WTC11 (cell line): ENCODE measurements at regions not wholly inside any gene's neighbourhood (a gene's known extent, or its start where the extent isn't known, plus 50 kb on each side); places are given as distances from the start of the nearest gene placed in this dataset.
"Not testable (repeated sequence)": the region's sequence is repeated elsewhere in the genome, so short reads cannot be mapped to it uniquely, and the experiment has no call there.

ENCODE experiments used
- ATAC-seq: fragments of 200-7000 bp; cut with Tn5 transposase; 2 replicates; pipeline ENCODE4 v1.10.0; 2021; ENCODE audit warnings: mild to moderate bottlenecking, moderate library complexity
- CTCF ChIA-PET: fragments of 300-600 bp; sonication (Branson Sonifier 250); formaldehyde crosslinking; loops from one replicate; lab custom pipeline; 2021; ENCODE audit warnings: antibody characterized with exemption; lab: Charles Lee
- POLR2A ChIA-PET: fragments of 350-600 bp; sonication (Branson Sonifier 250); formaldehyde crosslinking; loops from one replicate; lab custom pipeline; 2021; ENCODE audit warnings: antibody characterized with exemption; lab: Charles Lee
- DNase-seq: peaks from one replicate; pipeline ENCODE4 v3.0.0; 2021; ENCODE audit warnings: low spot score
- H3K27ac Mint-ChIP-seq: 2 replicates; pipeline ENCODE4 v1.8.0; 2021; ENCODE audit warnings: mixed read lengths
- H3K27me3 Mint-ChIP-seq: 2 replicates; pipeline ENCODE4 v1.8.0; 2021; ENCODE audit warnings: low read depth, mild to moderate bottlenecking, moderate library complexity, mixed read lengths
- H3K36me3 Mint-ChIP-seq: 2 replicates; pipeline ENCODE4 v1.8.0; 2021; ENCODE audit warnings: mixed read lengths
- H3K4me1 Mint-ChIP-seq: 2 replicates; pipeline ENCODE4 v1.8.0; 2022; ENCODE audit warnings: mixed read lengths
- H3K4me3 Mint-ChIP-seq: 2 replicates; pipeline ENCODE4 v1.8.0; 2021; ENCODE audit warnings: mild to moderate bottlenecking, moderate library complexity, mixed read lengths
- H3K9me3 Mint-ChIP-seq: 2 replicates; pipeline ENCODE4 v1.8.0; 2021; ENCODE audit warnings: mixed read lengths
- CREB1 ChIP-seq: sonication (generic); formaldehyde crosslinking; IDR thresholded peaks from 2 replicates; pipeline ENCODE4 v1.8.0; 2023; ENCODE audit warnings: mild to moderate bottlenecking, missing genetic modification reagents
- ETV6 ChIP-seq: sonication (generic); formaldehyde crosslinking; IDR thresholded peaks from 2 replicates; pipeline ENCODE4 v1.8.1; 2022; ENCODE audit warnings: mild to moderate bottlenecking, missing genetic modification reagents
- JAZF1 ChIP-seq: fragments of 250-450 bp; sonication (Bioruptor Pico); IDR thresholded peaks from 2 replicates; pipeline ENCODE4 v1.9.0; 2021; ENCODE audit warnings: moderate library complexity, mild to moderate bottlenecking, inconsistent platforms
- MXD4 ChIP-seq: fragments of 250-450 bp; sonication (Bioruptor Pico); IDR thresholded peaks from 2 replicates; pipeline ENCODE4 v1.8.0; 2021; ENCODE audit warnings: mild to moderate bottlenecking, moderate library complexity, borderline replicate concordance
- PRRX2 ChIP-seq: fragments of 250-450 bp; sonication (Bioruptor Pico); IDR thresholded peaks from 2 replicates; pipeline ENCODE4 v1.8.0; 2021; ENCODE audit warnings: mild to moderate bottlenecking
- SOX15 ChIP-seq: fragments of 250-450 bp; sonication (Bioruptor Pico); IDR thresholded peaks from 2 replicates; pipeline ENCODE4 v1.9.0; 2021; ENCODE audit warnings: mild to moderate bottlenecking
- ZBTB21 ChIP-seq: sonication (generic); formaldehyde crosslinking; IDR thresholded peaks from 2 replicates; pipeline ENCODE4 v1.8.1; 2023; ENCODE audit warnings: mild to moderate bottlenecking, missing genetic modification reagents, borderline replicate concordance
- ZNF263 ChIP-seq: sonication (generic); formaldehyde crosslinking; IDR thresholded peaks from 2 replicates; pipeline ENCODE4 v1.8.1; 2022; ENCODE audit warnings: low read depth, mild to moderate bottlenecking, moderate library complexity, missing genetic modification reagents
- ZNF317 ChIP-seq: sonication (generic); formaldehyde crosslinking; IDR thresholded peaks from 2 replicates; pipeline ENCODE4 v1.8.1; 2023; ENCODE audit warnings: low read depth, mild to moderate bottlenecking, moderate library complexity, missing genetic modification reagents, borderline replicate concordance
- TF ChIP-seq, protein P1 (sequence below): fragments of 250-450 bp; sonication (Bioruptor Pico); IDR thresholded peaks from 2 replicates; pipeline ENCODE4 v1.9.0; 2021; ENCODE audit warnings: mild to moderate bottlenecking, borderline replicate concordance
- TF ChIP-seq, protein P2 (sequence below): sonication (generic); formaldehyde crosslinking; IDR thresholded peaks from 2 replicates; pipeline ENCODE4 v1.8.1; 2022; ENCODE audit warnings: mild to moderate bottlenecking, missing genetic modification reagents, moderate library complexity, borderline replicate concordance
- TF ChIP-seq, protein P3 (sequence below): sonication (generic); formaldehyde crosslinking; IDR thresholded peaks from 2 replicates; pipeline ENCODE4 v1.8.1; 2023; ENCODE audit warnings: mild to moderate bottlenecking, missing genetic modification reagents, moderate library complexity
- TF ChIP-seq, protein P4 (sequence below): sonication (generic); formaldehyde crosslinking; IDR thresholded peaks from 2 replicates; pipeline ENCODE4 v1.8.1; 2022; ENCODE audit warnings: low read depth, missing genetic modification reagents, borderline replicate concordance
- TF ChIP-seq, protein P5 (sequence below): sonication (generic); formaldehyde crosslinking; IDR thresholded peaks from 2 replicates; pipeline ENCODE4 v1.8.1; 2023; ENCODE audit warnings: mild to moderate bottlenecking, missing genetic modification reagents

DNA sequence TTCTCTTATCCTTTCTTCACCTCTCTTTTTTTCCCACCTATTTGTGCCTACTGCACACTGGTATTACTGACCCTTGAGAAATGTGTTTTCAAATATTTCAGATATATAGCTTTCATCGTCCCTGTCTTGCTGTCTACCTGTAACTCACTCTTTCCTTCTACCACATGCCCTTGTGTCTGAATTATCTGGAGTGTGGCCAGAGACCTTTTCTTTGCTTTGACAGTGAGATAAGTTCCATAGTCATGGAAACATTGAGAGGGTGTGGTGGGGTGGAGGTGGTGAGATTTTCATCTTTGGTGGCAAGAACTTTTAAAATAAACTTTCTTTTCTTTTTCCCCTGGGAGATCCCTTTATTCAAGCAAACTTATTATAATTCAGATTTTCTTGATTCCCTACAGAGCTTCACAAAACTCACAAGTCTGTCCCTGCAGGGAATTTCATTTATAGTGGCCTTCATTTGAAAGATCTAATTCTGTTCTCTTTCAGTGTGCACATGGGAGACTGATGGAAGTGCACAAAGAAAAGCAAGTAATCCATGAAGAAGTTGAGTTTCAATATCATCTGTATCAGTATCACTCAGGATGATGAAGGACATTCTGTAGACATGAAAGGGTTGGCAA is 95.7 kb downstream of the SH2D1A start:
- no peaks in the 10 kb centered on the region for H3K27me3 Mint-ChIP-seq
- POLR2A ChIA-PET, result no interaction called here
- no peaks in the 10 kb centered on the region for H3K9me3 Mint-ChIP-seq
- no peak overlapping the region for H3K4me3 Mint-ChIP-seq
- DNase-seq, result no peak
- H3K27ac Mint-ChIP-seq, result no peak overlapping the region
- TF ChIP-seq SOX15 (no peak), MXD4 (CRISPR knock-in tag) (no peak), ZNF263 (CRISPR knock-in tag) (no peak), CREB1 (CRISPR knock-in tag) (no peak), ZNF317 (CRISPR knock-in tag) (no peak), JAZF1 (CRISPR knock-in tag) (no peak), ETV6 (CRISPR knock-in tag) (no peak), PRRX2 (no peak)
- TF ChIP-seq, protein P1, sequence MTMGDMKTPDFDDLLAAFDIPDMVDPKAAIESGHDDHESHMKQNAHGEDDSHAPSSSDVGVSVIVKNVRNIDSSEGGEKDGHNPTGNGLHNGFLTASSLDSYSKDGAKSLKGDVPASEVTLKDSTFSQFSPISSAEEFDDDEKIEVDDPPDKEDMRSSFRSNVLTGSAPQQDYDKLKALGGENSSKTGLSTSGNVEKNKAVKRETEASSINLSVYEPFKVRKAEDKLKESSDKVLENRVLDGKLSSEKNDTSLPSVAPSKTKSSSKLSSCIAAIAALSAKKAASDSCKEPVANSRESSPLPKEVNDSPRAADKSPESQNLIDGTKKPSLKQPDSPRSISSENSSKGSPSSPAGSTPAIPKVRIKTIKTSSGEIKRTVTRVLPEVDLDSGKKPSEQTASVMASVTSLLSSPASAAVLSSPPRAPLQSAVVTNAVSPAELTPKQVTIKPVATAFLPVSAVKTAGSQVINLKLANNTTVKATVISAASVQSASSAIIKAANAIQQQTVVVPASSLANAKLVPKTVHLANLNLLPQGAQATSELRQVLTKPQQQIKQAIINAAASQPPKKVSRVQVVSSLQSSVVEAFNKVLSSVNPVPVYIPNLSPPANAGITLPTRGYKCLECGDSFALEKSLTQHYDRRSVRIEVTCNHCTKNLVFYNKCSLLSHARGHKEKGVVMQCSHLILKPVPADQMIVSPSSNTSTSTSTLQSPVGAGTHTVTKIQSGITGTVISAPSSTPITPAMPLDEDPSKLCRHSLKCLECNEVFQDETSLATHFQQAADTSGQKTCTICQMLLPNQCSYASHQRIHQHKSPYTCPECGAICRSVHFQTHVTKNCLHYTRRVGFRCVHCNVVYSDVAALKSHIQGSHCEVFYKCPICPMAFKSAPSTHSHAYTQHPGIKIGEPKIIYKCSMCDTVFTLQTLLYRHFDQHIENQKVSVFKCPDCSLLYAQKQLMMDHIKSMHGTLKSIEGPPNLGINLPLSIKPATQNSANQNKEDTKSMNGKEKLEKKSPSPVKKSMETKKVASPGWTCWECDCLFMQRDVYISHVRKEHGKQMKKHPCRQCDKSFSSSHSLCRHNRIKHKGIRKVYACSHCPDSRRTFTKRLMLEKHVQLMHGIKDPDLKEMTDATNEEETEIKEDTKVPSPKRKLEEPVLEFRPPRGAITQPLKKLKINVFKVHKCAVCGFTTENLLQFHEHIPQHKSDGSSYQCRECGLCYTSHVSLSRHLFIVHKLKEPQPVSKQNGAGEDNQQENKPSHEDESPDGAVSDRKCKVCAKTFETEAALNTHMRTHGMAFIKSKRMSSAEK, result no peak
- TF ChIP-seq, protein P2, sequence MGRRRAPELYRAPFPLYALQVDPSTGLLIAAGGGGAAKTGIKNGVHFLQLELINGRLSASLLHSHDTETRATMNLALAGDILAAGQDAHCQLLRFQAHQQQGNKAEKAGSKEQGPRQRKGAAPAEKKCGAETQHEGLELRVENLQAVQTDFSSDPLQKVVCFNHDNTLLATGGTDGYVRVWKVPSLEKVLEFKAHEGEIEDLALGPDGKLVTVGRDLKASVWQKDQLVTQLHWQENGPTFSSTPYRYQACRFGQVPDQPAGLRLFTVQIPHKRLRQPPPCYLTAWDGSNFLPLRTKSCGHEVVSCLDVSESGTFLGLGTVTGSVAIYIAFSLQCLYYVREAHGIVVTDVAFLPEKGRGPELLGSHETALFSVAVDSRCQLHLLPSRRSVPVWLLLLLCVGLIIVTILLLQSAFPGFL (CRISPR knock-in tag), result no peak
- TF ChIP-seq, protein P3, sequence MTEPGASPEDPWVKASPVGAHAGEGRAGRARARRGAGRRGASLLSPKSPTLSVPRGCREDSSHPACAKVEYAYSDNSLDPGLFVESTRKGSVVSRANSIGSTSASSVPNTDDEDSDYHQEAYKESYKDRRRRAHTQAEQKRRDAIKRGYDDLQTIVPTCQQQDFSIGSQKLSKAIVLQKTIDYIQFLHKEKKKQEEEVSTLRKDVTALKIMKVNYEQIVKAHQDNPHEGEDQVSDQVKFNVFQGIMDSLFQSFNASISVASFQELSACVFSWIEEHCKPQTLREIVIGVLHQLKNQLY, result no peak
- CTCF ChIA-PET, result no interaction called here
- no peaks in the 10 kb centered on the region for H3K36me3 Mint-ChIP-seq
- H3K4me1 Mint-ChIP-seq, result peaks cover 12% of the 10 kb centered on the region
- ATAC-seq, result no peak

DNA sequence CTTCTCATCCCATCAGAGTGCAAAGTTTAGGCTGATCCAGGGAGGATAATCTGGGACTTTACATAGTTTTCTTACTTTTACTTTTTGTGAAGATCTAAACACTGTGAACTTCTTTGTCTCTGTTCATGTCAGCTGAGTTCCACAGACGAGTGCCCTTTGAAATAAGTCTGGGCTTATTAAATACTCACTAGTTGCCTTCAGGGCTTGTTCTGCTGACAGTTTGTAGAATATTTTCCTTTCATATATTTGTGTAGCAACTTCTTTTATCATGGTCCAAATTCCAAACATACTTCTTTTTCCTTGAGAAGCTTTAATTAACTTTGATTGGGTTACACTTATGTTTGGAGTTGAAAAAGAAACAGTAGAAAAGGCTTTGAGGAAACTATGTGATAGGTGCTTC is 109.6 kb downstream of the SH2D1A start:
- Mint-ChIP-seq H3K4me1 (peaks cover 8% of the 10 kb centered on the region), H3K27me3 (no peaks in the 10 kb centered on the region), H3K36me3 (no peaks in the 10 kb centered on the region), H3K9me3 (no peaks in the 10 kb centered on the region), H3K4me3 (no peak overlapping the region), H3K27ac (no peak overlapping the region)
- ChIA-PET CTCF (no interaction called here), POLR2A (no interaction called here)
- TF ChIP-seq PRRX2 (no peak), ZBTB21 (CRISPR knock-in tag) (no peak)
- TF ChIP-seq, protein P4, sequence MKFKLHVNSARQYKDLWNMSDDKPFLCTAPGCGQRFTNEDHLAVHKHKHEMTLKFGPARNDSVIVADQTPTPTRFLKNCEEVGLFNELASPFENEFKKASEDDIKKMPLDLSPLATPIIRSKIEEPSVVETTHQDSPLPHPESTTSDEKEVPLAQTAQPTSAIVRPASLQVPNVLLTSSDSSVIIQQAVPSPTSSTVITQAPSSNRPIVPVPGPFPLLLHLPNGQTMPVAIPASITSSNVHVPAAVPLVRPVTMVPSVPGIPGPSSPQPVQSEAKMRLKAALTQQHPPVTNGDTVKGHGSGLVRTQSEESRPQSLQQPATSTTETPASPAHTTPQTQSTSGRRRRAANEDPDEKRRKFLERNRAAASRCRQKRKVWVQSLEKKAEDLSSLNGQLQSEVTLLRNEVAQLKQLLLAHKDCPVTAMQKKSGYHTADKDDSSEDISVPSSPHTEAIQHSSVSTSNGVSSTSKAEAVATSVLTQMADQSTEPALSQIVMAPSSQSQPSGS (CRISPR knock-in tag), result no peak
- TF ChIP-seq, protein P5, sequence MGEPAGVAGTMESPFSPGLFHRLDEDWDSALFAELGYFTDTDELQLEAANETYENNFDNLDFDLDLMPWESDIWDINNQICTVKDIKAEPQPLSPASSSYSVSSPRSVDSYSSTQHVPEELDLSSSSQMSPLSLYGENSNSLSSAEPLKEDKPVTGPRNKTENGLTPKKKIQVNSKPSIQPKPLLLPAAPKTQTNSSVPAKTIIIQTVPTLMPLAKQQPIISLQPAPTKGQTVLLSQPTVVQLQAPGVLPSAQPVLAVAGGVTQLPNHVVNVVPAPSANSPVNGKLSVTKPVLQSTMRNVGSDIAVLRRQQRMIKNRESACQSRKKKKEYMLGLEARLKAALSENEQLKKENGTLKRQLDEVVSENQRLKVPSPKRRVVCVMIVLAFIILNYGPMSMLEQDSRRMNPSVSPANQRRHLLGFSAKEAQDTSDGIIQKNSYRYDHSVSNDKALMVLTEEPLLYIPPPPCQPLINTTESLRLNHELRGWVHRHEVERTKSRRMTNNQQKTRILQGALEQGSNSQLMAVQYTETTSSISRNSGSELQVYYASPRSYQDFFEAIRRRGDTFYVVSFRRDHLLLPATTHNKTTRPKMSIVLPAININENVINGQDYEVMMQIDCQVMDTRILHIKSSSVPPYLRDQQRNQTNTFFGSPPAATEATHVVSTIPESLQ (CRISPR knock-in tag), result no peak
- ATAC-seq (no peak), DNase-seq (no peak)

DNA sequence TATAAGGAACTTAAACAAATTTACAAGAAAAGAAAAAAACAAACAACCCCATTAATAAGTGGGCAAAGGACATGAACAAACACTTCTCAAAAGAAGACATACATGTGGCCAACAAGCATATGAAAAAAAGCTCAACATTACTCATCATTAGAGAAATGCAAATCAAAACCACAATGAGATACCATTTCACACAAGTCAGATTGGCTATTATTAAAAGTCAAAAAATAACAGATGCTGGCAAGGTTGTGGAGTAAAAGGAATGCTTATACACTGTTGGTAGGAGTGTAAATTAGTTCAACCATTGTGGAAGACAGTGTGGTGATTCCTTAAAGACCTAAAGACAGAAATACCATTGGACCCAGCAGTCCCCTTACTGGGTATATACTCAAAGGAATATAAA is 113.5 kb downstream of the SH2D1A start:
- H3K4me3 Mint-ChIP-seq, H3K36me3 Mint-ChIP-seq, H3K27me3 Mint-ChIP-seq, CTCF ChIA-PET, H3K27ac Mint-ChIP-seq, ATAC-seq, DNase-seq, H3K9me3 Mint-ChIP-seq, POLR2A ChIA-PET: not testable (repeated sequence)
- H3K4me1 Mint-ChIP-seq, result peaks cover 11% of the 10 kb centered on the region
